Neural progenitor cell (in vitro differentiated cells): ENCODE measurements at regions not wholly inside any gene's neighbourhood (a gene's known extent, or its start where the extent isn't known, plus 50 kb on each side); places are given as distances from the start of the nearest gene placed in this dataset.
A peak's percentile ranks its signal among the peaks of the same experiment; 100 is the strongest.

Experiments used
- DNase-seq: peaks from one replicate; pipeline ENCODE4 v3.0.0-alpha.2; 2016; ENCODE audit warnings: low spot score
- H2AFZ ChIP-seq: fragments of 200-600 bp; sonication (generic); replicated peaks from 2 replicates; pipeline ENCODE4 v1.6.1; 2016; ENCODE audit warnings: antibody characterized with exemption
- H3F3A ChIP-seq: fragments of 200-600 bp; sonication (generic); 2 replicates; pipeline ENCODE4 v1.6.1; 2016; ENCODE audit warnings: antibody characterized with exemption, low read depth
- H3K27ac ChIP-seq: fragments of 200-600 bp; sonication (generic); 2 replicates; pipeline ENCODE4 v1.5.1; 2016; ENCODE audit warnings: mild to moderate bottlenecking
- H3K27me3 ChIP-seq: fragments of 200-600 bp; sonication (generic); 2 replicates; pipeline ENCODE4 v1.6.1; 2016; ENCODE audit warnings: mild to moderate bottlenecking, moderate library complexity
- H3K36me3 ChIP-seq: fragments of 200-600 bp; sonication (generic); 2 replicates; pipeline ENCODE4 v1.5.1; 2016
- H3K4me1 ChIP-seq: fragments of 200-600 bp; sonication (generic); 2 replicates; pipeline ENCODE4 v1.6.1; 2016; ENCODE audit warnings: mixed run types
- H3K4me2 ChIP-seq: fragments of 200-600 bp; sonication (generic); 2 replicates; pipeline ENCODE4 v1.6.1; 2016
- H3K4me3 ChIP-seq: fragments of 200-600 bp; sonication (generic); 2 replicates; pipeline ENCODE4 v1.5.1; 2016
- H3K79me2 ChIP-seq: fragments of 200-600 bp; sonication (generic); 2 replicates; pipeline ENCODE4 v1.6.1; 2016; ENCODE audit warnings: low read depth
- H3K9ac ChIP-seq: fragments of 200-600 bp; sonication (generic); 2 replicates; pipeline ENCODE4 v1.6.1; 2016
- H3K9me3 ChIP-seq: fragments of 200-600 bp; sonication (generic); 2 replicates; pipeline ENCODE4 v1.5.1; 2016; ENCODE audit warnings: low read depth
- H4K20me1 ChIP-seq: fragments of 200-600 bp; sonication (generic); 2 replicates; pipeline ENCODE4 v1.6.1; 2016; ENCODE audit warnings: low read depth
- H3K27ac Mint-ChIP-seq: 3 replicates; pipeline ENCODE4 v1.8.0; 2021; ENCODE audit warnings: mixed read lengths
- H3K27me3 Mint-ChIP-seq: 2 replicates; pipeline ENCODE4 v1.8.0; 2022; ENCODE audit warnings: low read depth, mild to moderate bottlenecking, inconsistent platforms, moderate library complexity, mixed read lengths; ENCODE audit not compliant: insufficient read depth
- H3K36me3 Mint-ChIP-seq: 3 replicates; pipeline ENCODE4 v1.8.0; 2021; ENCODE audit warnings: mixed read lengths
- H3K4me1 Mint-ChIP-seq: 3 replicates; pipeline ENCODE4 v1.8.0; 2021; ENCODE audit warnings: mixed read lengths
- H3K4me3 Mint-ChIP-seq: 3 replicates; pipeline ENCODE4 v1.8.0; 2021; ENCODE audit warnings: mild to moderate bottlenecking, moderate library complexity, mixed read lengths
- H3K9me3 Mint-ChIP-seq: 3 replicates; pipeline ENCODE4 v1.8.0; 2020; ENCODE audit warnings: mixed read lengths
- CTCF ChIP-seq: fragments of 200-600 bp; sonication (generic); IDR thresholded peaks from 2 replicates; pipeline ENCODE4 v1.5.1; 2017; ENCODE audit warnings: antibody characterized with exemption, mild to moderate bottlenecking
- EZH2 ChIP-seq: fragments of 200-600 bp; sonication (generic); IDR thresholded peaks from 2 replicates; pipeline ENCODE4 v1.6.1; 2017; ENCODE audit warnings: antibody characterized with exemption, mild to moderate bottlenecking, moderate library complexity
- EZH2phosphoT487 ChIP-seq: fragments of 200-600 bp; sonication (generic); IDR thresholded peaks from 2 replicates; pipeline ENCODE4 v1.6.1; 2017; ENCODE audit warnings: antibody characterized with exemption

GRCh38 chr15:62644216-62644888 lies 398.2 kb upstream of the TPM1 start:
- H3K4me3 Mint-ChIP-seq: no peak overlapping the region
- peaks cover 15% of the 10 kb centered on the region for H3K4me1 Mint-ChIP-seq
- H3K27me3 Mint-ChIP-seq: no peaks in the 10 kb centered on the region
- Histone ChIP-seq H3K27ac (no peak overlapping the region), H3K4me1 (peaks cover 8% of the 10 kb centered on the region), H3K27me3 (no peaks in the 10 kb centered on the region), H3F3A (no peaks in the 10 kb centered on the region), H3K79me2 (no peaks in the 10 kb centered on the region), H3K9me3 (no peaks in the 10 kb centered on the region), H3K9ac (no peak overlapping the region), H3K36me3 (no peaks in the 10 kb centered on the region), H3K4me2 (peak overlapping the region; percentile 22), H4K20me1 (no peaks in the 10 kb centered on the region), H2AFZ (no peak overlapping the region), H3K4me3 (no peak overlapping the region)
- H3K36me3 Mint-ChIP-seq: peaks cover 2% of the 10 kb centered on the region
- TF ChIP-seq EZH2phosphoT487 (no peak), CTCF (no peak), EZH2 (no peak)
- peak overlapping the region; percentile 13 for H3K27ac Mint-ChIP-seq
- no peaks in the 10 kb centered on the region for H3K9me3 Mint-ChIP-seq
- DNase-seq: no peak

- Histone ChIP-seq H4K20me1 (no peaks in the 10 kb centered on the region), H3K4me3 (no peak overlapping the region), H3K4me1 (peaks cover 8% of the 10 kb centered on the region), H3K36me3 (no peaks in the 10 kb centered on the region), H3K9me3 (no peaks in the 10 kb centered on the region), H3K79me2 (no peaks in the 10 kb centered on the region), H3K27me3 (no peaks in the 10 kb centered on the region), H3K4me2 (peak overlapping the region; percentile 22), H3K9ac (no peak overlapping the region), H2AFZ (no peak overlapping the region), H3F3A (no peaks in the 10 kb centered on the region), H3K27ac (no peak overlapping the region)
- Mint-ChIP-seq H3K4me1 (peaks cover 15% of the 10 kb centered on the region), H3K36me3 (peaks cover 4% of the 10 kb centered on the region), H3K27ac (peak overlapping the region; percentile 85), H3K9me3 (no peaks in the 10 kb centered on the region), H3K27me3 (no peaks in the 10 kb centered on the region), H3K4me3 (no peak overlapping the region)
- TF ChIP-seq CTCF: no peak
- no peak for TF ChIP-seq EZH2phosphoT487
- TF ChIP-seq EZH2: no peak
- DNase-seq: no peak
Observed at GRCh38 chr15:62644889-62645742, 397.4 kb upstream of the TPM1 start.

- H3K4me3 Mint-ChIP-seq: no peak overlapping the region
- H3K27me3 Mint-ChIP-seq: no peaks in the 10 kb centered on the region
- peaks cover 15% of the 10 kb centered on the region for H3K4me1 Mint-ChIP-seq
- no peaks in the 10 kb centered on the region for H3K9me3 ChIP-seq
- H4K20me1 ChIP-seq: no peaks in the 10 kb centered on the region
- H3K27ac ChIP-seq: no peak overlapping the region
- no peak overlapping the region for H3K4me2 ChIP-seq
- no peaks in the 10 kb centered on the region for H3K27me3 ChIP-seq
- peaks cover 4% of the 10 kb centered on the region for H3K36me3 Mint-ChIP-seq
- peaks cover 8% of the 10 kb centered on the region for H3K4me1 ChIP-seq
- no peak overlapping the region for H2AFZ ChIP-seq
- H3F3A ChIP-seq: no peaks in the 10 kb centered on the region
- H3K36me3 ChIP-seq: no peaks in the 10 kb centered on the region
- no peak for DNase-seq
- no peaks in the 10 kb centered on the region for H3K9me3 Mint-ChIP-seq
- H3K4me3 ChIP-seq: no peak overlapping the region
- no peaks in the 10 kb centered on the region for H3K79me2 ChIP-seq
- H3K9ac ChIP-seq: no peak overlapping the region
- TF ChIP-seq CTCF: no peak
- no peak for TF ChIP-seq EZH2
- no peak for TF ChIP-seq EZH2phosphoT487
- no peak overlapping the region for H3K27ac Mint-ChIP-seq
Observed at GRCh38 chr15:62647202-62647842, 395.2 kb upstream of the TPM1 start.
